CD4-positive, alpha-beta memory T cell (primary cell): ENCODE measurements at regions not wholly inside any gene's neighbourhood (a gene's known extent, or its start where the extent isn't known, plus 50 kb on each side); places are given as distances from the start of the nearest gene placed in this dataset.

ENCODE experiments used
- CTCF ChIA-PET: fragments of 350-600 bp; sonication (Branson Sonifier 250); formaldehyde crosslinking; loops from one replicate; lab custom pipeline; 2021; ENCODE audit warnings: inconsistent platforms; ENCODE audit not compliant: partially characterized antibody; lab: Charles Lee
- POLR2A ChIA-PET: fragments of 350-600 bp; sonication (Branson Sonifier 250); formaldehyde crosslinking; loops from one replicate; lab custom pipeline; 2021; ENCODE audit not compliant: partially characterized antibody; lab: Charles Lee
- DNase-seq, 5 donors: peaks; one replicate each; pipeline versions ENCODE4 v3.0.0 to v3.0.0-alpha.2; 2020 to 2022; ENCODE audit warnings: mixed read lengths in 1 of 5
- H3K27ac ChIP-seq: one replicate; pipeline ENCODE4 v1.7.0; 2013; ENCODE audit warnings: low read depth, low read length
- H3K27me3 ChIP-seq: 2 replicates; pipeline ENCODE4 v1.7.0; 2013; ENCODE audit warnings: mild to moderate bottlenecking, low read length, moderate library complexity; ENCODE audit not compliant: insufficient read depth
- H3K36me3 ChIP-seq: 2 replicates; pipeline ENCODE4 v1.7.0; 2013; ENCODE audit warnings: mild to moderate bottlenecking, low read length, moderate library complexity; ENCODE audit not compliant: insufficient read depth
- H3K4me1 ChIP-seq: 2 replicates; pipeline ENCODE4 v1.7.0; 2013; ENCODE audit warnings: mild to moderate bottlenecking, low read length, moderate library complexity; ENCODE audit not compliant: insufficient read depth
- H3K4me3 ChIP-seq, 2 donors: one replicate each; pipeline ENCODE4 v1.7.0; 2013; ENCODE audit warnings: low read length in 2 of 2, mild to moderate bottlenecking in 1 of 2
- H3K9me3 ChIP-seq, 2 donors: one replicate each; pipeline ENCODE4 v1.7.0; 2013; ENCODE audit warnings: low read length in 2 of 2, control low read depth in 1 of 2; ENCODE audit not compliant: control insufficient read depth in 1 of 2
- H3K27ac Mint-ChIP-seq, 7 donors: one replicate each; pipeline ENCODE4 v1.8.0; 2020 to 2021; ENCODE audit warnings: mixed read lengths in 7 of 7, mild to moderate bottlenecking in 6 of 7, inconsistent platforms in 3 of 7, moderate library complexity in 3 of 7
- H3K27me3 Mint-ChIP-seq, 2 donors: one replicate each; pipeline ENCODE4 v1.8.0; 2020 to 2021; ENCODE audit warnings: mixed read lengths in 2 of 2
- H3K36me3 Mint-ChIP-seq, 2 donors: one replicate each; pipeline ENCODE4 v1.8.0; 2020 to 2021; ENCODE audit warnings: mixed read lengths in 2 of 2, inconsistent platforms in 1 of 2, mild to moderate bottlenecking in 1 of 2
- H3K4me1 Mint-ChIP-seq, 4 donors: one replicate each; pipeline ENCODE4 v1.8.0; 2020 to 2021; ENCODE audit warnings: mixed read lengths in 4 of 4, mild to moderate bottlenecking in 1 of 4
- H3K4me3 Mint-ChIP-seq, 8 donors: one replicate each; pipeline ENCODE4 v1.8.0; 2020 to 2021; ENCODE audit warnings: mixed read lengths in 8 of 8, mild to moderate bottlenecking in 7 of 8, moderate library complexity in 6 of 8, inconsistent platforms in 3 of 8
- H3K9me3 Mint-ChIP-seq, 8 donors: one replicate each; pipeline ENCODE4 v1.8.0; 2020 to 2021; ENCODE audit warnings: mixed read lengths in 8 of 8, mild to moderate bottlenecking in 5 of 8, inconsistent platforms in 3 of 8, moderate library complexity in 1 of 8
- intact Hi-C: fragments of 100-400 bp; cut with micrococcal nuclease; formaldehyde crosslinking; loops from one replicate; pipeline ENCODE4 v1.15.1; 2023

DNA sequence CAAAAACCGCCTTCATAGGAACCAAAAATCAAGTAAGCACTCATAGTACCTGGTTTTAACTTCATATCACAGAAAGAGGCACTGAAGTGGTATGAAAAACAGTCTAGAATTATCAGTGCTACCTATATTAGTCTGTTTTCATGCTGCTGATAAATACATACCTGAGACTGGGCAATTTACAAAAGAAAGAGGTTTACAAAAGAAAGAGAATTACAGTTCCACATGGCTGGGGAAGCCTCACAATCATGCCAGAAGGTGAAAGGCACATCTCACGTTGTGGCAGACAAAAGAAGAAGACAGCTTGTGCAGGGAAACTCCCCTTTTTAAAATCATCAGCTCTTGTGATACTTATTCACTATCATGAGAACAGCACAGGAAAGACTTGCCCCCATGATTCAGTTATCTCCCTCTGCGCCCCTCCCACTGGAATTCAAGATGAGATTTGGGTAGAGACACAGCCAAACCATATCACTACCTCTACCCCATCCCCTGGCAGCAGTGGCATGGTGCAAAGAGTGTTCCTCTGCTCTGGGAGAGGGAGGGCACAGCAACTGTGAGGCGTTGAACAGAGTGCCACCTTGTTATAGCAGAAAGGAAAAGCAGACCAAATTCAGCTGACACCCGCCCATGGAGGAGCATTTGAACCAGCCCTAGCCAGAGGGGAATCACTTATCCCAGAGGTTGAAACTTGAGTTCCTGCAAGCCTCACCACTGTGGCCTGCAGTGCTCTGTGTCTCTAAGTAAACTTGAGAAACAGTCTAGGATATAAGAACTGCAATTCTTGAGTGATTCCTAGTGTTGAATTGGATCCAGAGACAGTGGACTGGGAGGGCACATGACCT is 61.9 kb upstream of the PTPRZ1 start:
- DNase-seq: no peak
- intact Hi-C loops: no loop called here
- Mint-ChIP-seq H3K4me3 (no peak overlapping the region), H3K27ac (no peak overlapping the region), H3K27me3 (no peaks in the 10 kb centered on the region), H3K9me3 (peaks cover 4 to 34% (median 19%) of the 10 kb centered on the region in 8 donors), H3K4me1 (no peaks in the 10 kb centered on the region), H3K36me3 (no peaks in the 10 kb centered on the region)
- Histone ChIP-seq H3K36me3 (no peaks in the 10 kb centered on the region), H3K9me3 (no peaks in the 10 kb centered on the region), H3K4me3 (no peak overlapping the region), H3K27me3 (no peaks in the 10 kb centered on the region), H3K27ac (no peak overlapping the region), H3K4me1 (no peaks in the 10 kb centered on the region)
- CTCF ChIA-PET: no interaction called here
- POLR2A ChIA-PET: no interaction called here

- POLR2A ChIA-PET: no interaction called here
- Mint-ChIP-seq H3K27me3 (no peaks in the 10 kb centered on the region), H3K9me3 (peaks cover 4 to 30% (median 14%) of the 10 kb centered on the region in 8 donors), H3K4me1 (no peaks in the 10 kb centered on the region), H3K4me3 (no peak overlapping the region), H3K36me3 (no peaks in the 10 kb centered on the region), H3K27ac (no peak overlapping the region)
- H3K27ac ChIP-seq: no peak overlapping the region
- CTCF ChIA-PET: no interaction called here
- no peaks in the 10 kb centered on the region for H3K9me3 ChIP-seq
- intact Hi-C loops: no loop called here
- H3K36me3 ChIP-seq: no peaks in the 10 kb centered on the region
- no peak overlapping the region for H3K4me3 ChIP-seq
- DNase-seq: no peak
- H3K4me1 ChIP-seq: no peaks in the 10 kb centered on the region
- no peaks in the 10 kb centered on the region for H3K27me3 ChIP-seq
These were observed 65.9 kb upstream of the PTPRZ1 start for GRCh38 chr7:121807078-121807477.

GRCh38 chr7:121803039-121803438 is 69.9 kb upstream of the PTPRZ1 start:
- intact Hi-C loops: no loop called here
- Histone ChIP-seq H3K27ac (no peak overlapping the region), H3K27me3 (no peaks in the 10 kb centered on the region), H3K9me3 (no peaks in the 10 kb centered on the region), H3K4me3 (no peak overlapping the region), H3K4me1 (no peaks in the 10 kb centered on the region), H3K36me3 (no peaks in the 10 kb centered on the region)
- DNase-seq: no peak
- H3K27ac Mint-ChIP-seq: no peak overlapping the region
- no peaks in the 10 kb centered on the region for H3K36me3 Mint-ChIP-seq
- no peak overlapping the region for H3K4me3 Mint-ChIP-seq
- H3K27me3 Mint-ChIP-seq: no peaks in the 10 kb centered on the region
- H3K4me1 Mint-ChIP-seq: no peaks in the 10 kb centered on the region
- peaks cover 3 to 16% (median 11%) of the 10 kb centered on the region in 8 donors for H3K9me3 Mint-ChIP-seq
- POLR2A ChIA-PET: no interaction called here
- CTCF ChIA-PET: no interaction called here

GRCh38 chr7:121800916-121801675 is 71.9 kb upstream of the PTPRZ1 start:
- intact Hi-C loops: no loop called here
- Mint-ChIP-seq H3K27me3 (no peaks in the 10 kb centered on the region), H3K4me1 (no peaks in the 10 kb centered on the region), H3K9me3 (peaks cover 0 to 4% (median 0%) of the 10 kb centered on the region in 8 donors), H3K27ac (no peak overlapping the region), H3K4me3 (no peak overlapping the region), H3K36me3 (no peaks in the 10 kb centered on the region)
- Histone ChIP-seq H3K27me3 (no peaks in the 10 kb centered on the region), H3K36me3 (no peaks in the 10 kb centered on the region), H3K4me3 (no peak overlapping the region), H3K9me3 (no peaks in the 10 kb centered on the region), H3K27ac (no peak overlapping the region), H3K4me1 (no peaks in the 10 kb centered on the region)
- CTCF ChIA-PET: no interaction called here
- no peak for DNase-seq
- POLR2A ChIA-PET: no interaction called here

DNA sequence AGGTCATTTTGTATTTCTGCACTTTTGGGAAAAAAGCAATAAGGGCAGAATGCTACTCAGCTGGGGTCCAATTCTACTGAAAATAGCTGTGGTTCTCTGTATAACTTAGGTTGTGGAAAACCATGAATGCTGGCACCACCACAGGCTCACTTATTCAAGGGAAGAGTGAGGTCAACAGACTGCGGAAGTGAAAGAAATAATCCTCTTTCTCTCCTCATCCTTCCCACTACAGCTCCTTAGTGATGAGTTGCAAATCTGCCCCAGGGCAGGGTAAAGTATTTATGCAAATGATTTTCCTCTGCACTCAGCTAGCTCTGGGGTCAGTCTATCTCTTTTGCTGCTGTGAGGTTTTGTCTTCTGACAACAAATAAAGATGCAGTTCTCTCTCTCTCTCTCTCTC is 74.1 kb upstream of the PTPRZ1 start:
- intact Hi-C loops: no loop called here
- CTCF ChIA-PET: no interaction called here
- peaks cover 0 to 7% (median 0%) of the 10 kb centered on the region in 8 donors for H3K9me3 Mint-ChIP-seq
- no peak overlapping the region for H3K27ac Mint-ChIP-seq
- Histone ChIP-seq H3K36me3 (no peaks in the 10 kb centered on the region), H3K9me3 (no peaks in the 10 kb centered on the region), H3K4me3 (no peak overlapping the region), H3K27me3 (no peaks in the 10 kb centered on the region), H3K4me1 (no peaks in the 10 kb centered on the region), H3K27ac (no peak overlapping the region)
- H3K4me1 Mint-ChIP-seq: no peaks in the 10 kb centered on the region
- DNase-seq: no peak
- H3K36me3 Mint-ChIP-seq: no peaks in the 10 kb centered on the region
- POLR2A ChIA-PET: no interaction called here
- H3K4me3 Mint-ChIP-seq: no peak overlapping the region
- no peaks in the 10 kb centered on the region for H3K27me3 Mint-ChIP-seq

DNA sequence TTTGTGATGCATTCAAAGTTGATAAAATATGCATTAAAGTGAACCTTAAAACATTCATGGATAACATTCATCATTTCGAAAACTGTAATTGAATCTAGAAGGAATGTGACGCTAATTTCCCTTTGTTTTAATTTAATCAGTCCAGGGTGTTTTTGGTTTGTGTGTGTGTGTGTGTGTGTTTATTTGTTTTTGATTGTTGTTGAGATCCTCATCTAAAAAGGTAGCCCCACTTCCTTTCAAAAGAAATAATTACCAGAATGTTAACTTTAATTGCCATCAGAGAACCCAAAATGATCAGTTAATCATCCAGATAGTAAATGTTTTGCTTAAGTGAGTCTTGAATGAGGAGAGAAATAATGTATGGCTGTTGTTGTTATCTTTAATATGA is 74.5 kb upstream of the PTPRZ1 start:
- CTCF ChIA-PET: no interaction called here
- no peaks in the 10 kb centered on the region for H3K4me1 Mint-ChIP-seq
- H3K4me1 ChIP-seq: no peaks in the 10 kb centered on the region

GRCh38 chr7:121797657-121798452 is 75.1 kb upstream of the PTPRZ1 start:
- H3K4me3 Mint-ChIP-seq: no peak overlapping the region
- intact Hi-C loops: no loop called here
- Histone ChIP-seq H3K36me3 (no peaks in the 10 kb centered on the region), H3K4me1 (no peaks in the 10 kb centered on the region), H3K9me3 (no peaks in the 10 kb centered on the region), H3K27ac (no peak overlapping the region), H3K4me3 (no peak overlapping the region), H3K27me3 (no peaks in the 10 kb centered on the region)
- H3K36me3 Mint-ChIP-seq: no peaks in the 10 kb centered on the region
- ChIA-PET POLR2A (no interaction called here), CTCF (no interaction called here)
- no peak for DNase-seq
- peaks cover 0 to 4% (median 0%) of the 10 kb centered on the region in 8 donors for H3K9me3 Mint-ChIP-seq
- H3K27me3 Mint-ChIP-seq: no peaks in the 10 kb centered on the region
- no peaks in the 10 kb centered on the region for H3K4me1 Mint-ChIP-seq
- no peak overlapping the region for H3K27ac Mint-ChIP-seq

More for the DNA sequence above, 74.5 kb upstream of the PTPRZ1 start:
- intact Hi-C loops: no loop called here
- Histone ChIP-seq H3K36me3 (no peaks in the 10 kb centered on the region), H3K4me3 (no peak overlapping the region), H3K27me3 (no peaks in the 10 kb centered on the region), H3K27ac (no peak overlapping the region), H3K9me3 (no peaks in the 10 kb centered on the region)
- no peak for DNase-seq
- Mint-ChIP-seq H3K27me3 (no peaks in the 10 kb centered on the region), H3K27ac (no peak overlapping the region), H3K36me3 (no peaks in the 10 kb centered on the region), H3K9me3 (peaks cover 0 to 5% (median 0%) of the 10 kb centered on the region in 8 donors), H3K4me3 (no peak overlapping the region)
- POLR2A ChIA-PET: no interaction called here
